ENCODE measurements at regions not wholly inside any gene's neighbourhood (a gene's known extent, or its start where the extent isn't known, plus 50 kb on each side); places are given as distances from the start of the nearest gene placed in this dataset.

GRCh38 chr4:22216278-22216677, 267.7 kb upstream of the KCNIP4 start:
- DNase-seq (ENCODE audit: low spot score) = no peak
- TF ChIP-seq CTCF (IDR thresholded peaks at IDR 0.05; ENCODE audit: extremely low read depth, insufficient read depth, missing control alignments) = no peak
- in situ Hi-C loops (cut with MboI; ENCODE audit: low pct_unique_long_range_greater_than_20kb, low sequenced_read_pairs, unreplicated experiment) = no loop called here

GRCh38 chr4:22215084-22215483, 266.5 kb upstream of the KCNIP4 start:
- no peak for TF ChIP-seq CTCF (IDR thresholded peaks at IDR 0.05; ENCODE audit: extremely low read depth, insufficient read depth, missing control alignments)
- in situ Hi-C loops (cut with MboI; ENCODE audit: low pct_unique_long_range_greater_than_20kb, low sequenced_read_pairs, unreplicated experiment) = no loop called here
- no peak for DNase-seq (ENCODE audit: low spot score)

- no peak for TF ChIP-seq CTCF (IDR thresholded peaks at IDR 0.05; ENCODE audit: extremely low read depth, insufficient read depth, missing control alignments)
- in situ Hi-C loops (cut with MboI; ENCODE audit: low pct_unique_long_range_greater_than_20kb, low sequenced_read_pairs, unreplicated experiment) = no loop called here
- no peak for DNase-seq (ENCODE audit: low spot score)
These were observed 255.1 kb upstream of the KCNIP4 start for GRCh38 chr4:22203711-22204011.

- in situ Hi-C loops (cut with MboI; ENCODE audit: low pct_unique_long_range_greater_than_20kb, low sequenced_read_pairs, unreplicated experiment) = no loop called here
- DNase-seq (ENCODE audit: low spot score) = no peak
- TF ChIP-seq CTCF (IDR thresholded peaks at IDR 0.05; ENCODE audit: extremely low read depth, insufficient read depth, missing control alignments) = no peak
These were observed 254.6 kb upstream of the KCNIP4 start for GRCh38 chr4:22202975-22203710.

GRCh38 chr4:22202246-22202974, 253.8 kb upstream of the KCNIP4 start:
- in situ Hi-C loops (cut with MboI; ENCODE audit: low pct_unique_long_range_greater_than_20kb, low sequenced_read_pairs, unreplicated experiment) = no loop called here
- DNase-seq (ENCODE audit: low spot score) = no peak
- TF ChIP-seq CTCF (IDR thresholded peaks at IDR 0.05; ENCODE audit: extremely low read depth, insufficient read depth, missing control alignments) = no peak

- TF ChIP-seq CTCF (IDR thresholded peaks at IDR 0.05; ENCODE audit: extremely low read depth, insufficient read depth, missing control alignments) = no peak
- in situ Hi-C loops (cut with MboI; ENCODE audit: low pct_unique_long_range_greater_than_20kb, low sequenced_read_pairs, unreplicated experiment) = no loop called here
- DNase-seq (ENCODE audit: low spot score) = no peak
These were observed 252.7 kb upstream of the KCNIP4 start for GRCh38 chr4:22201256-22201655.
